IMR-90 (cell line): ENCODE measurements at regions not wholly inside any gene's neighbourhood (a gene's known extent, or its start where the extent isn't known, plus 50 kb on each side); places are given as distances from the start of the nearest gene placed in this dataset.

Experiments
- CTCF ChIP-seq: conservative IDR thresholded peaks from 2 replicates; pipeline ENCODE4 v1.5.1; 2012; ENCODE audit warnings: mild to moderate bottlenecking, low read depth, low read length, improper control_type of control experiment
- MXI1 ChIP-seq: IDR thresholded peaks from 2 replicates; pipeline ENCODE4 v1.6.1; 2012; ENCODE audit warnings: low read depth, mild to moderate bottlenecking, low read length, moderate library complexity, borderline replicate concordance
- POLR2A ChIP-seq: IDR thresholded peaks from 2 replicates; pipeline ENCODE4 v1.6.1; 2012; ENCODE audit warnings: mild to moderate bottlenecking, low read depth, low read length

- TF ChIP-seq CTCF (no peak), MXI1 (no peak), POLR2A (no peak)
Observed at GRCh38 chrX:137771537-137771936, 205.6 kb downstream of the ZIC3 start.
